GM21717 (cell line): ENCODE measurements at regions not wholly inside any gene's neighbourhood (a gene's known extent, or its start where the extent isn't known, plus 50 kb on each side); places are given as distances from the start of the nearest gene placed in this dataset.

Source experiments
- ATAC-seq: cut with Tn5 transposase; IDR thresholded peaks from one replicate; pipeline ENCODE4 v1.9.1; 2021; ENCODE audit warnings: mild to moderate bottlenecking, moderate library complexity; ENCODE audit not compliant: unreplicated experiment

DNA sequence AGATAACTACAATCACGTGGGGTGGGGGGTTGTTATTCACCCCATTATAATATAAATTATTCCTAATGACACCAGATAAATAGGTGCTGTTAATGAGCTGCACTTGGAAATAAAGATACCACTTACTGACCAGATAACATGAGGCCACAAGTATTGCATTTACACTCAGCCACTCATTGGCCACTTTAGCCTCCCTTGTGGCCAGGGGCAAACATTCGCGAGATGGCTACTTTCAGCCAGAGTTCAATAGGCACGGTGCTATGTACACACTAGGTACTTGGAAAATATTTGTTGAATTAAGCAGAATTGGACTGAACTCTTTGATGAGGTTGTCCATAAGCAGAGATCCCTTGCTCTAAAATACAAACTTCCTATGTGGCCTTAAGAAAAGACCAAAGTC, 713.7 kb upstream of the TENM3 start:
- no peak for ATAC-seq

DNA sequence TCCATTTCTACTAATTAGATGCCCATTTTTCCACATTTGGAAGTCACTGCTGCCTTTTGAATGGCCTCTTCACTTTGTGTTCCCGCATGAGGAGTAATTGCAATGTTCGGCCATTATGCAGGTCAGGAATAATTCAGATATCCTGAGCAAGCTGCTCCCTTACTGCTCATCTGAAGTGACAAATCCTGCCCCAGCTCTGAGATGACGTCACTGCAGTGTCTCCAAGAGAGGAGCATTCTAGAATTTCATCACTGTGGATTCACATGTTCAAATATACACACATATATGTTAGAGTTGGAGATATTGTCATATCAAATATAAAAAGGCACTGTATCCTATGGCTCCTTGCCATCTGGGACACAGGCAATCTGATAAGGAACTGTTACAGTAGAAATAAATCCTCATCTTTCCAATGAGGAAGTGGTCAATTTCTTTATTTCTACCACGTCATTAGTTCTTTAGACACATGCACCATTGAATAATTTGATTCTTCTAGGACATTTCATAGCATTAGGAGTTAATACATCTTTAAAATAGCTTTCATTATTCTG, 706.9 kb upstream of the TENM3 start:
- ATAC-seq = no peak

DNA sequence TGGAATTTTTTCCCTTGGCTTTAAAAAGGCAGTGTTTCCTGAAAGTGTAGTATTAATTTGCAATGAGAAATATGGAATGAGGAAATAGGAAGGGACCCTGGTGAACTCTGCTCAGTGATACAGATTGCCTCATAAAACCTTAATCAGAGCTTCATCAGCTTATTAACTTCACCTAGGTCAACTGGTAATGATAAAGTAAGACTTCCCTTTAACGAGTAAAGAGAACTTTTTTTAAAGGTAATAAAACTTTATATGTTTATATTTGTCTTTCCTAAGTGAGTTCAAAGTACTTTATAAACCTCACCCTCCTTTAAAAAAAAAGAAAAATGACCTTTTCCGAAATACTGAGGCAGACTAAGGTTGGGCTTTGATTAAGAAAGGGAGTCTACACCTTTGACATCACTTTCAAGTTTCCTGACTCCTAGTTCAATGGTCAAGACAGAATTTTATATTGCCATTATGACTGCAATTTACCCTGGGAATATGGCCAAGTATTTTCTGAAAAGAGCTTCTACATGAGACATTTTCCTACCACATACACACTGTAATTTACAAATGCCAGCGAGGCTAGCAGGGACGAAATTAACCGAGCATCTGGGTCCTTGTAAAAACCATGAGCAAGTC, 706.3 kb upstream of the TENM3 start:
- ATAC-seq = no peak

DNA sequence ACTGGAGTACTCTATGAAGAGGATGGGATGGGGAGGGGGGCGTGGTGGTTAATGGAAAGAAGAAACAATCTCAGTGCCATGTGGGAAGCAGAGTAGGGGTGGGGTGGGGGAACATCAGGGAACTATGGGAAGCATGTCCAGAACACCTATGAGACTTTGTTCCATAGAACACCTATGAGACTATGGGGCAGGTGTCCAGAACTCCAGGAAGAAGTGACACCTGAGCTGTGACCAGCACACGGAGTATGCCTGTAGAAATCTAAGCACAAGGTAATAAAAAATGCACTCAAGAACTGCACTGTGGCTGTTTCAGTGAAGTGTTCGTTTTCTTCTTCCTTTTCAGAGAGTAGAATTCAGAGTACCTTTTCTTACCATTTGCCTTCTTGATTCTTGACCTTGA, 704.8 kb upstream of the TENM3 start:
- no peak for ATAC-seq

GRCh38 chr4:181541396-181541795, 701.8 kb upstream of the TENM3 start:
- ATAC-seq = no peak

- ATAC-seq = no peak
Observed at GRCh38 chr4:181548873-181549575, 694.2 kb upstream of the TENM3 start.

- ATAC-seq = no peak
Observed at GRCh38 chr4:181549576-181550188, 693.5 kb upstream of the TENM3 start.

GRCh38 chr4:181550381-181550780, 692.8 kb upstream of the TENM3 start:
- no peak for ATAC-seq

- no peak for ATAC-seq
Observed at GRCh38 chr4:181559637-181560036, 683.6 kb upstream of the TENM3 start.

DNA sequence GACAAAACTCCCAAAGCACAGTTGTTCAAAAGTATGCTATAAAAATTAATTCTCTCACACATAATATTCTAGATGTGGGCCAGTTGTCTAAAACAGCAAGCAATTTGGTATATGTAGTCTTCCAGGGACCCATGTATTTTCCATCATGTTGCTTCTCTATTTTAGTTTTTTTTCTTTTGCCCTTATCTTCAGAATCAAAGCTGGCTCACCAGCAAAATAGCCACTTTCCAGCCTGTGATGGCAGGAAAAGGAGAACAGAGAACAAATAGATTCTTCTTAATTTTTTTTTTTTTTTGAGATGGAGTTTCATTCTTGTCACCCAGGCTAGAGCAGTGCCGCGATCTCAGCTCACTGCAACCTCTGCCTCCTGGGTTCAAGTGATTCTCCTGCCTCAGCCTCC, 680.8 kb upstream of the TENM3 start:
- no peak for ATAC-seq

- ATAC-seq = no peak
Observed at GRCh38 chr4:181564625-181565024, 678.6 kb upstream of the TENM3 start.

DNA sequence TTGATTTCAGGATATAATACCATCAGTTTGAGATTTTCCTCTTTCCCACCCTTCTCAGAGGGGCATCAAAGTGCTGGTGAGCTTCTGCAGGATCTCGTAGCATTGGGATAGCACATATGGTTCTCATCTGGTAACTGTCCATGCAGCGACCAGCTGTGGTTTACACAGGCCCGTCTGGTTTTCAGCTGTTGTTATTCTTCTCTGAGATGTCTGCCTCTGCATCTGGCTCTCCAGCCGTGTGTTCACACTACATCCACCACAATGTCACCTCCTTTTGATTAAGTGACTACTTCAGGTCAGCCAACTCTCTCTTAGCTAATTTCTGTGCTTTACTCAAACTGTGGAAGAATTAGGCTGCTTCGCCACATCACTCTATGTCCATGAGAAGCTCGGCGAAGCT, 676.7 kb upstream of the TENM3 start:
- ATAC-seq = no peak

GRCh38 chr4:181569553-181569952, 673.6 kb upstream of the TENM3 start:
- ATAC-seq = no peak

DNA sequence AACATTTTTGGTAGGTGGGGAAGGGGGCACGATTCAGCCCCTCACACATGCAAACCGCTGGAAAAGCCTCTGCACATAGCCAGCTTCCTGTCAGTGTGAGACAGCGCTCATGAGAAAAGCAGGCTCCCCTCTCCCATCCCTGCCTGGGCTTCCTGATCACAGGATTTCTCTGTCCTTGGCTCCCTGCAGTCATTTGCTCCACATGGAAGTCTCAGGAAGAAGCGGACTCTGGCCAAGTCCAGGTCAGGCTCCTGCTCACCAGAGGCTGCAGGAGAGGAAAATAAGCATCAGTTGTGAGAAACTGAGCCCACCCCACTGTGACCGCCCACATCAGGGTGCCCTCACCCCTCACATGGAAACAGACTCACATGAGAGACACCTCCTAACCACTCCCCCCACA, 664.3 kb upstream of the TENM3 start:
- ATAC-seq = no peak

DNA sequence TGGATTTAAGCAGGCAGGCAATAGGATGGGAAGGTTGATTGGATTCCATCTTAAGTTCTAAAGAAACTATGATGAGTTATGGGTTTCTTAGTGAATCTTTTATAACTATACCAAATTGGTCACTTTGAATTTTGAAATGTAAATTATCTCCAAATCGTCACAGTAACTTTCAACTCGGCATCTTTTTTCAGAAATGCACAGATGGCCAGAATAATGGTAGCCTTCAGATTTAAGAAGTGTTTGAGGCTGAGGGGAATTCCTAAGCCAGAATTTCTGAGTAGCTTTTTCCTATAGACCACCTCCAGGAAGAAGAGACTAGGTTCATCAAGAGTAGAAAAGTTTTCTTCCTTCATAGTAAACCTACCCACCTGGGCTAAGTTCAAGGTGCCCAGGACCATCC, 663.7 kb upstream of the TENM3 start:
- ATAC-seq = no peak

- no peak for ATAC-seq
Observed at GRCh38 chr4:181581983-181582382, 661.2 kb upstream of the TENM3 start.

DNA sequence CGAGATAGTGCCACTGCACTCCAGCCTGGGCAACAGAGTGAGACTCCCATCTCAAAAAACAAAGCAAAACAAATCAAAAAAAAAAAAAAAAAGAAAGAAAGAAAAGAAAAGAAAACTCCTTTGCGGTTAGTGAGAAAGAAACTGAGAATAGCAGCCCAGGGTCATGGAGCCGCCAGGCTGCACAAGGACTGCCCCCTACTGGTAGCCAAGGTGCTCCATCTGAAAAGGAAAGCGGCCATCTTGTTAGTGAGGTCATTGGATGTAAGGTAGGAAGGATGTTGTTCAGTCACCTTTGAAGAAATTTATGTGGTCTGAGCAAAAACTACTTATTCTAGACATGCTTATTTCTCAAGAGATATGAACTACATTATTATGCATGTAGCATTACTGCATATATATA, 660.6 kb upstream of the TENM3 start:
- no peak for ATAC-seq

- ATAC-seq = no peak
Observed at GRCh38 chr4:181588733-181589302, 654.4 kb upstream of the TENM3 start.

GRCh38 chr4:181592221-181592745, 650.9 kb upstream of the TENM3 start:
- ATAC-seq = no peak

DNA sequence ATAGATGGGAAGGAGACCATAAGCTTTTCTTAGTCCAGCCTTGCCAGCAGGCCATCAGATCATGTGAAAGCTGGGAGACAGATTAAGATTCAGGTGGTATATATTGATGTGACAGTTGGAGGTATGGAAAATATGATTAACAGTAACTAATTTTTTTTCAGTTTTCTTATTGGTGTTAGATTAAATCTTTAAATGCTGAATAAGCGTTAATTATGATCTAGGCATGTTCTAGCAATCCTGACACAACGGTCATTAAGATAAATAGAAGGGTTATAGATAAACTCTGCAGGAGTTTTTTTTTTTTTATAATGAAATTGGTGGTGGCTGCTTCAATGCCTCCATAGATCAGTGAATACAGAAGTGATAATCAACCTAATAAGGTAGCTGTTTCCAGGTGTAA, 649.5 kb upstream of the TENM3 start:
- ATAC-seq = no peak

DNA sequence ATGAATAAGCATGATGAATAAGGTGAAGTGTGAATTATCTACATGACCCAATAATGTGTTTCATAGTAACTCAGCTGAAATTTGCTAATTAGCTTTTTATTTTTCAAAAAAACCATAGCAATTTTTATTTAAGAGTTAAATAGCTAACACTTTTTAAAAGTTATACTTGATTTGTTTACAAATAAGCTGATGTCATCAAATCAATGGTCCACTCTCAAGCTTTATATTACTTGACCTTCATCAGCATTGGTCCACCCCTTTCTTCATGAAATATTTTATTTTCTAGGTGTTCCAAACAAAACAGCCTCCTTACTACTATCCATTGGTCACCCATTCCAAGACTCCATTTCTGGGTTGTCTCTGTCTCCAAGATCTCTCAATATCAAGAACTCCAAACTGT, 649.0 kb upstream of the TENM3 start:
- ATAC-seq = no peak

DNA sequence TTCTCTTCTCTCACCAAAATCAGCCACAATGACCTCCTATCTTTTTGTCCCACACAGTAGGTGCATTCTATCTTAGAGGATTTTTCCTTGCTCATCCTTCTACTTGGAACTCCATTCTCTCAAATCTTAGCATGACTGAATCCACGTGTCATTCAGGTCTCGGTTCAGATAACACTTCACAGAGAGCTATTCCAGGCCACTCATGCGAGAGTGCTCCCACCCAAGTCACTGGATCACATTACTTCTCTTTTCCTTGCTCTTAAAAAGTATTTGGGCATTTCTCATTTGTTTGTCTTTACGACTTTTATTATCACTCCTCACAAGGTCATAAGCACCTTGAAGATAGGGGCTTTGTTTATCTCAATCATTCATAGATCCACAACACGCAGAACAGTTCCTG, 647.5 kb upstream of the TENM3 start:
- no peak for ATAC-seq
